Liver (tissue), 8 donors: ENCODE measurements at regions not wholly inside any gene's neighbourhood (a gene's known extent, or its start where the extent isn't known, plus 50 kb on each side); places are given as distances from the start of the nearest gene placed in this dataset.

ENCODE experiments used
- DNase-seq: peaks from one replicate; pipeline ENCODE4 v3.0.0-alpha.2; 2017; ENCODE audit warnings: low spot score
- H3K27ac ChIP-seq, 2 donors: one replicate each; pipeline ENCODE4 v1.7.0; 2013; ENCODE audit warnings: inconsistent platforms in 2 of 2, low read length in 2 of 2, control low read depth in 1 of 2, low read depth in 1 of 2, mild to moderate bottlenecking in 1 of 2
- H3K27me3 ChIP-seq, 4 donors: one replicate each; pipeline versions ENCODE4 v1.6.1 to v1.7.0; 2013; ENCODE audit warnings: low read length in 3 of 4, inconsistent platforms in 1 of 4, mild to moderate bottlenecking in 1 of 4, moderate library complexity in 1 of 4; ENCODE audit not compliant: control insufficient read depth in 4 of 4, insufficient read depth in 4 of 4
- H3K36me3 ChIP-seq, 4 donors: one replicate each; pipeline versions ENCODE4 v1.6.1 to v1.7.0; 2013; ENCODE audit warnings: low read length in 3 of 4, mild to moderate bottlenecking in 3 of 4, low read depth in 1 of 4, moderate library complexity in 1 of 4; ENCODE audit not compliant: control insufficient read depth in 4 of 4, insufficient read depth in 3 of 4
- H3K4me1 ChIP-seq, 4 donors: one replicate each; pipeline versions ENCODE4 v1.6.1 to v1.7.0; 2013; ENCODE audit warnings: low read length in 3 of 4, mild to moderate bottlenecking in 3 of 4, moderate library complexity in 1 of 4; ENCODE audit not compliant: control insufficient read depth in 4 of 4, insufficient read depth in 4 of 4
- H3K4me3 ChIP-seq, 3 donors: one replicate each; pipeline versions ENCODE4 v1.6.1 to v1.7.0; 2013; ENCODE audit warnings: low read length in 3 of 3, control low read depth in 1 of 3, low read depth in 1 of 3, mild to moderate bottlenecking in 1 of 3
- H3K9ac ChIP-seq, 2 donors: one replicate each; pipeline ENCODE4 v1.7.0; 2013; ENCODE audit warnings: low read length in 2 of 2, mild to moderate bottlenecking in 2 of 2, moderate library complexity in 2 of 2, control low read depth in 1 of 2, low read depth in 1 of 2
- H3K9me3 ChIP-seq, 4 donors: one replicate each; pipeline versions ENCODE4 v1.6.1 to v1.7.0; 2013; ENCODE audit warnings: low read length in 3 of 4; ENCODE audit not compliant: control insufficient read depth in 4 of 4
- EGR1 ChIP-seq, 2 donors: IDR thresholded peaks; 2 replicates each; pipeline ENCODE4 v1.6.1; 2016 to 2018; ENCODE audit warnings: antibody characterized with exemption in 2 of 2, low read depth in 2 of 2
- FOXA1 ChIP-seq: IDR thresholded peaks from 2 replicates; pipeline ENCODE4 v1.6.1; 2016; ENCODE audit warnings: antibody characterized with exemption
- FOXA2 ChIP-seq: IDR thresholded peaks from 2 replicates; pipeline ENCODE4 v1.6.1; 2016; ENCODE audit warnings: antibody characterized with exemption
- GABPA ChIP-seq, 2 donors: IDR thresholded peaks in 1 of 2; conservative IDR thresholded peaks in 1 of 2; 2 replicates each; pipeline ENCODE4 v1.6.1; 2016; ENCODE audit warnings: antibody characterized with exemption in 2 of 2, mild to moderate bottlenecking in 1 of 2, moderate library complexity in 1 of 2
- HNF4A ChIP-seq, 2 donors: conservative IDR thresholded peaks; 2 replicates each; pipeline ENCODE4 v1.6.1; 2016; ENCODE audit warnings: antibody characterized with exemption in 2 of 2, mild to moderate bottlenecking in 2 of 2
- HNF4G ChIP-seq: IDR thresholded peaks from 2 replicates; pipeline ENCODE4 v1.6.1; 2016; ENCODE audit warnings: antibody characterized with exemption
- JUND ChIP-seq, 2 donors: IDR thresholded peaks; 2 replicates each; pipeline ENCODE4 v1.6.1; 2016; ENCODE audit warnings: antibody characterized with exemption in 2 of 2
- NR2F2 ChIP-seq: IDR thresholded peaks from 2 replicates; pipeline ENCODE4 v1.6.1; 2016; ENCODE audit warnings: antibody characterized with exemption
- RAD21 ChIP-seq, 2 donors: IDR thresholded peaks; 2 replicates each; pipeline ENCODE4 v1.6.1; 2016; ENCODE audit warnings: antibody characterized with exemption in 2 of 2, mild to moderate bottlenecking in 2 of 2
- RXRA ChIP-seq, 2 donors: IDR thresholded peaks; 2 replicates each; pipeline ENCODE4 v1.6.1; 2017 to 2018; ENCODE audit warnings: antibody characterized with exemption in 2 of 2, mild to moderate bottlenecking in 1 of 2
- SP1 ChIP-seq: IDR thresholded peaks from 2 replicates; pipeline ENCODE4 v1.6.1; 2018; ENCODE audit warnings: antibody characterized with exemption, mild to moderate bottlenecking
- TAF1 ChIP-seq: conservative IDR thresholded peaks from 2 replicates; pipeline ENCODE4 v1.6.1; 2016; ENCODE audit warnings: antibody characterized with exemption, mild to moderate bottlenecking
- YY1 ChIP-seq: IDR thresholded peaks from 2 replicates; pipeline ENCODE4 v1.6.1; 2016; ENCODE audit warnings: antibody characterized with exemption, mild to moderate bottlenecking
- WGBS: extraction: QIAGEN DNeasy Blood & Tissue Kit; methylation state at CpG from one replicate; pipeline ENCODE4 v1.1.7; 2013; 5-methylcytosine and 5-hydroxymethylcytosine counted together
- TF ChIP-seq, protein P1 (sequence below): IDR thresholded peaks from 2 replicates; pipeline ENCODE4 v1.6.1; 2016; ENCODE audit warnings: antibody characterized with exemption
- TF ChIP-seq, protein P2 (sequence below): IDR thresholded peaks from 2 replicates; pipeline ENCODE4 v1.6.1; 2016; ENCODE audit warnings: antibody characterized with exemption
- TF ChIP-seq, protein P3 (sequence below): fragments of 150-350 bp; IDR thresholded peaks from 2 replicates; pipeline ENCODE4 v1.5.1; 2017; ENCODE audit warnings: improper control_type of control experiment, low read depth, low read length; ENCODE audit not compliant: missing input control
- TF ChIP-seq, protein P4 (sequence below): IDR thresholded peaks from 2 replicates; pipeline ENCODE4 v1.6.1; 2016; ENCODE audit warnings: antibody characterized with exemption
- donor health status: healthy.
- donor health status: healthy.
- donor health status: healthy.
- donor health status: healthy.
- donor health status: healthy.

DNA sequence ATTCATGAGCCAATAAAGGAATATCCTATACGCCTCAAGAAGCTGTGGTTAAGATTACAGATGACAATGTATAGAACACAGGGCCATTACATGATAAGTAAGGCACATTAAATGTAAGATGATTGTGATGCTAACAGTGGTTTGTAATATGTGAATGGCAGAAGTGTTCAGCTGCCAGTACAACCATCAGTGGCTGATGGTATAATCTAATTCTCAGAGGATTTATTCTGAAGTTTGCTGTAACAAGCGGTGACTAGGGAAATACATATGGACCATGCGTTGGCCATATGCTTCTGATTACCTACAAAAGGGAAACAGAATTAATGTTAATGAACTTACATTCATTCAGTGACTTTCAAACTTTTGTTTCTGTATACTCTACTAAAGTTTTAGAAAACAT lies 750.8 kb upstream of the KLHL29 start:
- H3K27me3 ChIP-seq, result no peaks in the 10 kb centered on the region
- WGBS, result 92% methylated on average over 3 of the region's 3 CpGs
- TF ChIP-seq HNF4G, result no peak
- TF ChIP-seq, protein P1, sequence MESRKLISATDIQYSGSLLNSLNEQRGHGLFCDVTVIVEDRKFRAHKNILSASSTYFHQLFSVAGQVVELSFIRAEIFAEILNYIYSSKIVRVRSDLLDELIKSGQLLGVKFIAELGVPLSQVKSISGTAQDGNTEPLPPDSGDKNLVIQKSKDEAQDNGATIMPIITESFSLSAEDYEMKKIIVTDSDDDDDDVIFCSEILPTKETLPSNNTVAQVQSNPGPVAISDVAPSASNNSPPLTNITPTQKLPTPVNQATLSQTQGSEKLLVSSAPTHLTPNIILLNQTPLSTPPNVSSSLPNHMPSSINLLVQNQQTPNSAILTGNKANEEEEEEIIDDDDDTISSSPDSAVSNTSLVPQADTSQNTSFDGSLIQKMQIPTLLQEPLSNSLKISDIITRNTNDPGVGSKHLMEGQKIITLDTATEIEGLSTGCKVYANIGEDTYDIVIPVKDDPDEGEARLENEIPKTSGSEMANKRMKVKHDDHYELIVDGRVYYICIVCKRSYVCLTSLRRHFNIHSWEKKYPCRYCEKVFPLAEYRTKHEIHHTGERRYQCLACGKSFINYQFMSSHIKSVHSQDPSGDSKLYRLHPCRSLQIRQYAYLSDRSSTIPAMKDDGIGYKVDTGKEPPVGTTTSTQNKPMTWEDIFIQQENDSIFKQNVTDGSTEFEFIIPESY, result no peak
- no peak for TF ChIP-seq FOXA2
- no peak for TF ChIP-seq SP1
- no peak for DNase-seq
- no peak overlapping the region for H3K9ac ChIP-seq
- H3K9me3 ChIP-seq, result no peaks in the 10 kb centered on the region
- H3K36me3 ChIP-seq, result no peaks in the 10 kb centered on the region
- no peak overlapping the region for H3K27ac ChIP-seq
- H3K4me3 ChIP-seq, result no peak overlapping the region
- H3K4me1 ChIP-seq, result no peaks in the 10 kb centered on the region

DNA sequence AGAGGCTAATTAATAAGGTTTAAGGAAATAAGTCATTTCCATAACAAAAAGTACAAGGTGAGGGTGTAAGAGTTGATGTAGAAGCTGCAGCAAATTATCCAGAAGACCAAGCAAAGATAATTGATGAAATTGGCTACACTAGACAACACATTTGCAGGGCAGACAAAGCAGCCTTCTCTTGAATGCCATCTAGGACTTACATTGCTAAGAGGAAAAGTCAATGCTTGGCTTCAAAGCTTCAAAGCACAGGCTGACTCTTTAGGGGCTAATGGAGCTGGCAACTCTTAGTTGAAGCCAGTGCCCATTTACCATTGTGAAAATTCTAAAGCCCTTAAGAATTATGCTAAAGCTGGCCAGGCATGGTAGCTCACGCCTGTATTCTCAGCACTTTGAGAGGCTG lies 728.6 kb upstream of the KLHL29 start:
- H3K9ac ChIP-seq, result no peak overlapping the region
- no peak for DNase-seq
- H3K36me3 ChIP-seq, result no peaks in the 10 kb centered on the region
- 82% methylated on average over 1 of the region's 1 CpG for WGBS
- TF ChIP-seq, protein P2, sequence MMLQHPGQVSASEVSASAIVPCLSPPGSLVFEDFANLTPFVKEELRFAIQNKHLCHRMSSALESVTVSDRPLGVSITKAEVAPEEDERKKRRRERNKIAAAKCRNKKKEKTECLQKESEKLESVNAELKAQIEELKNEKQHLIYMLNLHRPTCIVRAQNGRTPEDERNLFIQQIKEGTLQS, result no peak
- TF ChIP-seq, protein P1, result no peak
- TF ChIP-seq JUND (IDR thresholded peaks at IDR 0.05) (no peak), RAD21 (IDR thresholded peaks at IDR 0.05) (no peak), FOXA1 (no peak), GABPA (IDR thresholded peaks at IDR 0.05 in 1 of 2, conservative IDR thresholded peaks at IDR 0.05 in 1 of 2) (no peak), RXRA (IDR thresholded peaks at IDR 0.05) (no peak), YY1 (no peak), EGR1 (IDR thresholded peaks at IDR 0.05; ENCODE audit: low read depth in 2 of 2) (no peak), NR2F2 (no peak), TAF1 (no peak), HNF4G (no peak), HNF4A (conservative IDR thresholded peaks at IDR 0.05) (no peak), FOXA2 (no peak)
- TF ChIP-seq, protein P3, sequence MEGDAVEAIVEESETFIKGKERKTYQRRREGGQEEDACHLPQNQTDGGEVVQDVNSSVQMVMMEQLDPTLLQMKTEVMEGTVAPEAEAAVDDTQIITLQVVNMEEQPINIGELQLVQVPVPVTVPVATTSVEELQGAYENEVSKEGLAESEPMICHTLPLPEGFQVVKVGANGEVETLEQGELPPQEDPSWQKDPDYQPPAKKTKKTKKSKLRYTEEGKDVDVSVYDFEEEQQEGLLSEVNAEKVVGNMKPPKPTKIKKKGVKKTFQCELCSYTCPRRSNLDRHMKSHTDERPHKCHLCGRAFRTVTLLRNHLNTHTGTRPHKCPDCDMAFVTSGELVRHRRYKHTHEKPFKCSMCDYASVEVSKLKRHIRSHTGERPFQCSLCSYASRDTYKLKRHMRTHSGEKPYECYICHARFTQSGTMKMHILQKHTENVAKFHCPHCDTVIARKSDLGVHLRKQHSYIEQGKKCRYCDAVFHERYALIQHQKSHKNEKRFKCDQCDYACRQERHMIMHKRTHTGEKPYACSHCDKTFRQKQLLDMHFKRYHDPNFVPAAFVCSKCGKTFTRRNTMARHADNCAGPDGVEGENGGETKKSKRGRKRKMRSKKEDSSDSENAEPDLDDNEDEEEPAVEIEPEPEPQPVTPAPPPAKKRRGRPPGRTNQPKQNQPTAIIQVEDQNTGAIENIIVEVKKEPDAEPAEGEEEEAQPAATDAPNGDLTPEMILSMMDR, result no peak
- TF ChIP-seq, protein P4, sequence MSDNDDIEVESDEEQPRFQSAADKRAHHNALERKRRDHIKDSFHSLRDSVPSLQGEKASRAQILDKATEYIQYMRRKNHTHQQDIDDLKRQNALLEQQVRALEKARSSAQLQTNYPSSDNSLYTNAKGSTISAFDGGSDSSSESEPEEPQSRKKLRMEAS, result no peak
- no peak overlapping the region for H3K4me3 ChIP-seq
- no peaks in the 10 kb centered on the region for H3K27me3 ChIP-seq
- no peaks in the 10 kb centered on the region for H3K9me3 ChIP-seq
- H3K27ac ChIP-seq, result no peak overlapping the region
- no peaks in the 10 kb centered on the region for H3K4me1 ChIP-seq
